GM19438 (cell line): ENCODE measurements at regions not wholly inside any gene's neighbourhood (a gene's known extent, or its start where the extent isn't known, plus 50 kb on each side); places are given as distances from the start of the nearest gene placed in this dataset.

Source experiments
- ATAC-seq: cut with Tn5 transposase; IDR thresholded peaks from one replicate; pipeline ENCODE4 v1.9.1; 2021; ENCODE audit warnings: low read depth; ENCODE audit not compliant: unreplicated experiment

DNA sequence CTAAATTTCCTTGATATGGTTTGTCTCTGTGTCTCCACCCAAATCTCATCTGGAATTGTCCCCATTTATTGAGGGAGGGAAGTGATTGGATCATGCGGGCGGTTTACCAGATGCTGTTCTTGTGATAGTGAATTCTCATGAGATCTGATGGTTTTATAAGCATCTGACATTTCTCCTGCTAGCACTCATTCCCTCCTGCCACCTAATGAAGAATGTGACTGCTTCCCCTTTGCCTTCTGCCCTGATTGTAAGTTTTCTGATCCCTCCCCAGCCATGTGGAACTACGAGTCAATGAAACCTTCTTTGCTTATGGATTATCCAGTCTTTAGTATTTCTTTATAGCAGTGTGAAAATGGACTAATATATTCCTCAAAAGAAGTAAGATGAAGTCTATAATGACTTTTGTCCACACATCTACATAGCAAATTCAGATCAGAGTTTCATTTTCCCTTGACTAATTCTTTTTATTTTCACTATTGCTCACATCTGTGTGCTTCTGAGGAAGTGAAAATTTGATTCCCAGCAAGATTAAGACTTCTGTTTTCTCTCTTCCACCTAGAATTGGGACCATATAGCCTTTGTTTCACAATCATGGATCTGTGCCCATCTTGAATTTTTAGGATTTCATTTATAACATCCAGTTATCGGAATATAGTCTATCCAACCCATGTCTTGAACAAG, 393.5 kb downstream of the DMAC1 start:
- ATAC-seq, result peak; percentile 82

DNA sequence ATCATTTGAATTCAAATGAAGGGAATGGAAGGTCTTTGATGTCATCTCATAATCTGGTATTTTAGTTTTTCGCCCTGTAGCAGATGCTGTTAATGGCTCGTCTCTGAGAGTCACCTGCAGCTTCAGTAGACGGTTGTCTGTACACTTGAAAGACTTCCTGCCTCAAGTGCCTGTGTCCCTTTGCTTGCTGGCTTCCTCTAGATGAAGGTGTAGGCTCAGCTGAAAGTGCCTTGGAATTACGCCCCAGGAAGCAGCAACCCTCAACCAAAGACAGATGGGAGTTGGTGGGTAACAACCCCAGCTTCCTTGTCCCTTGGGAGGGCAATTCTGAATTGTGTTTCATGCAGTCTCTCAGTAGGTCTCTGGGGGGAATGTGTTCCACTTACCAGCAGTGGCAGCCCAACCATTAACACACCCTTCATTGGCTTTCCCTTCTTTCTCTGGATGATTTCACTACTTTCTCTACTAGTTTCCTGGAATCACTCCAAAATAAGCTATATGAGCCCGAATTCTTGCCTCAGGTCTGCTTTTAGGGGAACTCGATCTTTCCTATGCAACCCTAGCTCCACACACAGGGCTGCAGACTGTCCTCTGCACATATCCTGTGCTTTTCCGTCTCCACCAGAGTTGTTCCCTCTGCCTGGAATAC, 395.6 kb downstream of the DMAC1 start:
- no peak for ATAC-seq

DNA sequence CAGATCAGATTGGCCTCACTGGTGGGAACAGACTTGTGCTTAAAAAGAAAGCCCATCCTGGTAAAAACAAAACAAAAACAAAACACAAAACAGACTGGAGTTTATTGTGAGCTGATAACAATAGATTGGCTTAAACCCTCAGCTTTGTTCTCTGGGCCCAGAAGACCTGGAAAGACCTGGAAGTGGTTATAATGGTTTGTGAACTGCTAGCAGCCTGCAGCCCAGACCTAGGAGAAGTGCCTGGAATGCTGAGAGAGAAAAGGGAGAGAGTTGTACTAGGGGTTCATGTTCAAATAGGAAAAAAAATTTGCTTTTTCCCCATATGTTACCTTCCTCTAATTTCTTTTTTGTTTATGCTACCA, 396.6 kb downstream of the DMAC1 start:
- no peak for ATAC-seq

DNA sequence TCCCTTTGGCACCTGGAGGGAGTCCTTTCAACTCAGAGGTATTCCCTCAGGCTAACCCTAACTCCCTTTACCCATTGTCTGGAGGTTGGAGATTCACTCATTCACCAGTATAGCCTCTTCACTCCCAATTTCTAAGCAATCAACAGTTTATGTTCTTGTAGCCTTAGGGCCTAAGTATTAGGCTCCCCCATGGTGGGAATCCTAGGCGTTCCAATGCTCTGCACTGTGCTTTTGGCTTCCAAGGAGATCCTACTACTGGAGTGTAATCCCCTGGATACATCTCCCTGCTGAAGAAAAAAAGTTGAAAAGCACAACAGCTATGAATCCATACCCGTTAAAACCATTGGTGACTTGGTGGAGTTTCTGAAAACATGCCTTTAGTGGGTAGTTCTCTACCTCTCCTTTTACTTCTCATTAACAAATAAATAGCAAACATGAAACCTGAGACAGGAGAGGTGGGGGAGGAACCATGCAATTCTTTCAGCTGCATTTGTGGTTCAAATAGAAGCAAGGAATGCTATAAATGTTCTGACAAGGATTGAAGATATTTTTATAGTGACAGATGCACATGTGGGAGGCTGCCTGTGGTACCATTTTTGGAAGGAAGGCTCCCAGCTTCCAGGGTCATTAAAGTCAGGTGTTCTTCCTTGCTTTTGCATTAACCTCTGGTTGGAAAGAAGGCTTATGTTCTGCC, 397.1 kb downstream of the DMAC1 start:
- ATAC-seq, result no peak

DNA sequence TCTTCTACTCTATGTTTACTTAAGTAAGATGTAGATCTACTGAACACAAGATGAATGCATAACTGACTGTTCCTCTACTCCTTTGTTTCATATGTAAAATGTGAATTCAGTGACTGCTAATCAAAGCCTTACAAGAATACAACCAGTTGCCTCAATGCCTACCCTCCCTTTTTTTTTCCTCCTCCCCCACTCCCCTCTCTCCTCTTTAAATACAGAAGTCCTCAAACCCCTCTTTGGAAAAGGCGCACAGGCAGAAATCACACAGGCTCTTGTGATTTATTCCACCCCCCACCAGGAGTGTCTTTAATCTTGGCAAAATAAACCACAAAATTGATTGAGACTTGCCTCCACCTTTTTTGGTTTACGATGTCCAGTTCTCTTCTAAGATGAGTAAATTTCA, 398.5 kb downstream of the DMAC1 start:
- no peak for ATAC-seq

DNA sequence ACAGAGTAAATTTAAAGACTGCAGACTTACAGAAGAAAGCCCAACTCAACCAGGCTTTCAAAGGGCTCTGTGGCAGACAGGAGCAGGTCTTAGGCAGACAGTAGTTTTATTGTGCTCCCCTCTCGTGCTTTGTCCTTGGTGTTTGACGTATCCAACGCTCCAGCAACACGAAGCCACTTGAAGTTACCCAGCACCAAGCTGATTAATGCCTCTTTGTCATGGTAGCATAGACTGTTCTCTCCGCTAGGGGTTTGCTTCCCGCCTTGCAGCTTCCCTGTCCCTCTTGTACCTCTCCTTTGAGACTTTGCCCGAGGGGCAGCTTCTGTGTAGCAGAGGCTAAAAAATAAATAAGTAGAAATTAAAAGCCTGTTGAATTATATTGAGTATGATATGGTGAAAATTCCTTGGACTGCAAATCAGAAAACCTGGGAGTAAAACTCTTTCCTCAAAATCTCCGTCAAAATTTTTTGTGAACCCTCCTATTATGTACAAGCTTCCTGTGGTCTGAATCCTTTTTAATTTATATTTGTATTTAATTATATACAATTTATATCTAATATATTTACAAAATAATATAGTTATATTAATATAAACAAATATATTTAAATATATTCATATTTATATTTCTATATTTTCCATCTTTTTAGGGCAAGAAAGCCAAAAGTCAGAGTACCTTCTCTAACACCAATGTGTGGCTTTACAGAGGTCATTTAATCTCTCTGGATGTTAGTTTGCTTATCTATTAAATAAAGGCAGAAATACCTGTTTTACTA, 405.4 kb downstream of the DMAC1 start:
- ATAC-seq, result no peak

DNA sequence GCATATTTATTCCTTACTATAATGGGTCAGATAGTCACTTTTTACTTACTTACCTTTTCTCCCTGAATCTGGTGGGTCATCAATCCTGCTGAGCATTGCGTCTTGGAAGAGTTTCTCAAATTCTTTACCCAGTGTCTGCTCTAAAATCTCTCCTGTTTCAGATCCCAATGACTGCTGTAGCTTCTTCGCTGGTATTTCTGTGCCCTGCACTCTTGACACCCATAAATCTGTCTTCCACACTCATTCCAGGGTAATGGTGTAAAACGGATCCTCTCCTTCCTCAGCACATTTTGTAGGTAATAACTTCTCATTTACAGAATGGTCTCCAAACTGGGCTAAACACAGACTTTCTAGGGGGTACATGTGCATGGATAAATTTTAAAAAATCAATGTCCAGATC, 407.4 kb downstream of the DMAC1 start:
- no peak for ATAC-seq

DNA sequence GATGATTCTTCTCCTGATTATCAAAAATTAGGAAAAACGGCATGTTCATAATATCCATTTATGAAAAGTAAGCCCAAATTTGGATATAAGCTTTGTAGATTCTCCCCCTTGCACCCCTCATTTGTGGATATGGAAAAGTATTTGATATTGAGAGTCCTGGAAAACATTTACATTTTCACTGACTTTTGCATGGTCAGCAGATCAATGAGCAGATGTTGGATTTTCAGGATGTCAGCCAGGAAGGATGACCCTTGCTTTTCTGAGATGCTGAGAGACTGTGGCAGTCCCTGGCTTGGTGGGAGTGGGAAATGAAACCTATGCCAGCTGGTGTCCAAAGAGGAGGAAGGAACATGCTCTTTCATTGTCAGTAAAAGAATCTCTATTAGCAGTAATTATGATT, 410.8 kb downstream of the DMAC1 start:
- no peak for ATAC-seq

DNA sequence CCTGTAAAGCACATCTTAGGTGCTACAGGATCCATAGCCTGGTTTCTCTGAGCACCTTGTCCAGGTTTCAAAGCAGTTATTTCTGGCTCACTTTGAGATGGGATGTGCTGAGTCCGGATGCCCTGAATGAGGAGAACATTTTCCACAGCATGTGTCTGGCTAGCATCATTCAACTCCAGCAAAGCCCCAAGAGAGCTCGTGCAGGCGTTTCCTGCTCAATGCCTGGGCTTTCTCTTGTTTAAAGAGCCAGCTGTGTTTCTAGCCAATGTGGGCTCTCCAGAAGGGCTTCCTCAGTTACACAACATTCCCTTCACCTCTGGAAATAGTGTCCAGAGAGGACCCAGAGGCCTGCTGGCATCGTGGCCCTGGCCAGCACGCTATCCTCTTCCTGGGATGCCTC, 411.7 kb downstream of the DMAC1 start:
- ATAC-seq, result no peak

DNA sequence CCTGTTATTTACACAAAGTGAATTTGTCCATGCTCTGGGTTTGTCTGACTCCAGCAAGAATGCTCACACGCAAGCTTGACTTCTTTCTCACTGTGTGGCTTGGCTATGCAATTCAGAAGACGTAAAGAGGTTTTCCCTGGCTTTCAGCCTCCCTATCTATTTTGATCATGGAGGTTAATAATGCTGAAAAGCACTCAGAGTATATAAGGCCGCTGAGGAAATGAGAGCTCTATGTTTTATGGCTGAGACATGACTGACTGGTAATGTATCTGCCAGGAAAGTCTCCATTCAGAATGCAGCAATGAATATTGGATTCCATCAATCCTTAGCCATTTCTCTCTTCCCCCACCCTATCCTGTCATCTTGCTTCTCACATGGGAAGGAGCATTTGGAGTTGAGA, 417.3 kb downstream of the DMAC1 start:
- ATAC-seq, result no peak

DNA sequence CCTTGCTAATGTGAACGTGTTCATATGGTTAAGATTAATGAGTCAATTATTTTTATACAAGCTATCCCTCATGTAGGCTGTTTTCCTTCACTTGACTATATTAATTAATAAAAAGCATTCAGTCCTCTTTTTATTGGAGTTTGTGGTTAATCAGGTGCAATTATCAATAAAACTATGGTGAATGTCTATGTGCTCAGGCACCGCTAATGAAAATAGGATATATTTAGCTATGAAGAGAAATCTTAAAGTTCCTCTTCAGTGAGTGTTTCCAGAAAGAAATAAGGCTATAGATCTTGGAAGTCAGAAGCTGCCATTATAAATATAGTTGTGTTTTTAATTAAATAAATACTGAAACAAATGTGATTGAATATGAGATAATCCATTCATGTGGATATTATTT, 422.1 kb downstream of the DMAC1 start:
- ATAC-seq, result no peak

DNA sequence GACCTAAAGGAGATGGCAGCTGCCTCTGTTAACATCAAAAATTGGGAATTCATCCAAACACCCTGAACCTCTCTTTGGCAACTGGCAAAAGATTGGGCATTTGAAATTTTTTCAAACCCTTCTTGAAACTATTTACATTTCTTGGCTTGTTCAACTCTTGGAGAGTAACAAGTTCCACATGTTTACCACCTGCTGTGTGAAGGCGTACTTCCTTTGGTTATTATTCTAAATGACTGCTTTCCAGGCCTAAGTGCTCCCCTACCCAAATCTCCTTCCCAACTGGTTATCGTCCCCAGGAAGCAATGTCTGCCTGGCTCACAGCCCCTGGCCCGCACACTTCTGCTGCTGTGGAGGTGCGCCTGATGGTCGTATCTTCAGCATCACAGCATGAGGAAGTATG, 422.7 kb downstream of the DMAC1 start:
- ATAC-seq, result no peak

DNA sequence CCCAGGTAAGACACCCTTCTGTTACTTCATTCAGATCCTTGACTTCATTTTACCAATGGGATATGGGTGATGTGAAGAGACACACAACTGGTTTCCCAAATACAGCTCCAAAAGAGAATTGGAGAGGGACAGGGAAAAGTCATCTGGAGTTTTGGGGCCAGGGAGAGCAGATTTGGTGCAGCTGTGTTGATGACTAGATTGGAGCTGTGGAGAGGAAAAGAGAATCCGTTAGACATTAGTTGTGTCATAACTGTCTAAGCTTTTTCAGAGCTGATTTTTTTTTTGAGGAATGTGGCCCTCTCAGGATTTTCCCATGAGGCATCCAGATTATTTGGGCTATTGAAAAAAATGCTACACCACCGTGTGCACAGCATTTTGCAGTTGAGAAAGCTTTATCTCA, 423.4 kb downstream of the DMAC1 start:
- no peak for ATAC-seq

DNA sequence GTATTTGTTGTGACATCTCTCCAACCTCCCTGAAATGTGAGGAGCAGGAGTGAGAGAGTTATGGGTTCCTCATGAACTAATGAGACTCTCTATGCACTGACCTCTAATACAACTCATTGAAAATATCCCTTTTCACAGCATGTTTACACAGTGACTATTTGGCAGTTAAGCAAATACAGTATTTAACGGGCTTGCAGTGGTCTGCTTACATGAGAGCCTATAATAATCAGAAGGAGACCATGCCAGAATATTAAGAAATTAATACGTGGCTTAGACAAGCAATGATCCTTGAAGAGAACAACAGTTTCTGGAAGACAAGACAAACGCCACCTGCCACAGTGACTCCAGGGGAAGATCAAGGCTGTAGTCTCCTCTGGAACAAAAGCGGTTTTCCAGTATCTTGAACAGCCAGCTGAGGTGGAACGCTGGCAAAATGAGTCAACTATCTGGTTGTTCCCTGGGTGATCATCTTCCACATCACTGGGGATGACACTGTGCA, 424.5 kb downstream of the DMAC1 start:
- ATAC-seq, result no peak

DNA sequence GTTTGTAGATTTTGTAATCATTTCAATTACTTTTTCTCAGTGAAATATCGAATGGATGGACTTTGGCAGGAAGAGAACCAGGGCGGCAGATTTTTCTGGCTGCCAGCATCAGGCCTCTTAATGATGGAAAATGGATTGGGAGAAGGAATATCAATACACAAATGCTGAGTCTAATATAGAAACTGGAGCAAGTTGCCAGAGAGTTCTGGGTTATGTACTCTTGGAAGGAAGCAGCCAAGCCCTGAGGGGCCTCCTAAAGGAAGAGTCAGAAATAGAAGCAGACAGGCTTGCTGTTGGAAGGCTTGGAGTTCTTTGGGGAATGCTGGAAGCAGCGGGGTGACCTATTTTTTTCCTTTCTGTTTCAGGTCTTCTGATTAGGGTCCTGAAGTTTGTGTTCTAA, 428.6 kb downstream of the DMAC1 start:
- ATAC-seq, result no peak

DNA sequence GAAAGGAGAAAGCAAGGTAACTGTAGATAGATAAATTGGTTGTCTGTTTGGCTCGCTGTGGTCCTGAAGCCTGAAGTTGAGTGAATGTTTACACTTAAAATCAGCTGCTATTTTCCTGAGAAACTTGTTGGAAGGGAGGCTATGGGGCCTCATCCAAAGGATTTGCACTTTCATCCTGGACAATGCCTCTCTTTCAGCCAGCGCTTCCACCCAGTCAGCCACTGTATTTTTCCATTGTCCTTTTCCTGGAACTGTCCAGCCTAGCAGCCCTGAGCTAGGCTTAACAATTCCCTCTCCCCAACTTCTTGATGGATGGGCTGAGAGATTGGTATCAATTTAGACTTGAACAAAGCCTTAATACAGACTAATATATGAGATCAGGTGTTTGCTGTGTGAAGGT, 429.2 kb downstream of the DMAC1 start:
- ATAC-seq, result no peak

DNA sequence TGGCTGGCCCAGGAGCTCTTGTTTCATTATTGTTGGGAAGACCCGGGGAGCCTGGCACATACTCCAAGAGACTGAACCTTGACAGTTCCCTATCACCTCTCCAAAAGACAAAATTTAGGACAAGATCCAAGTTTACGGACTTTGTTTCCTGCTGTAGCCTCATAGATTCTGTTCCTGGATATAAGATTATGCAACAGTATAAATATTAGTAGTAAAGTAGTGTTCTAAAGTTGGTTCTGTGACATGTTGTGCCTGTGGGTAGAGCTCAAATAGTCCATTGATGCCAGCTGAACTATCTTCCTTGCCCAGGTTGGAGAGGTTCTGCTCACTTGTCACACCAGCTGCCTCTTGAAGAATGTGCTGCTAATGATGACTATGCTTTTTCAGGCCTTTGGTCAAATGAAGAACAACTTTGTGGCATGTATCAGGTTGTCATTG, 430.2 kb downstream of the DMAC1 start:
- no peak for ATAC-seq

DNA sequence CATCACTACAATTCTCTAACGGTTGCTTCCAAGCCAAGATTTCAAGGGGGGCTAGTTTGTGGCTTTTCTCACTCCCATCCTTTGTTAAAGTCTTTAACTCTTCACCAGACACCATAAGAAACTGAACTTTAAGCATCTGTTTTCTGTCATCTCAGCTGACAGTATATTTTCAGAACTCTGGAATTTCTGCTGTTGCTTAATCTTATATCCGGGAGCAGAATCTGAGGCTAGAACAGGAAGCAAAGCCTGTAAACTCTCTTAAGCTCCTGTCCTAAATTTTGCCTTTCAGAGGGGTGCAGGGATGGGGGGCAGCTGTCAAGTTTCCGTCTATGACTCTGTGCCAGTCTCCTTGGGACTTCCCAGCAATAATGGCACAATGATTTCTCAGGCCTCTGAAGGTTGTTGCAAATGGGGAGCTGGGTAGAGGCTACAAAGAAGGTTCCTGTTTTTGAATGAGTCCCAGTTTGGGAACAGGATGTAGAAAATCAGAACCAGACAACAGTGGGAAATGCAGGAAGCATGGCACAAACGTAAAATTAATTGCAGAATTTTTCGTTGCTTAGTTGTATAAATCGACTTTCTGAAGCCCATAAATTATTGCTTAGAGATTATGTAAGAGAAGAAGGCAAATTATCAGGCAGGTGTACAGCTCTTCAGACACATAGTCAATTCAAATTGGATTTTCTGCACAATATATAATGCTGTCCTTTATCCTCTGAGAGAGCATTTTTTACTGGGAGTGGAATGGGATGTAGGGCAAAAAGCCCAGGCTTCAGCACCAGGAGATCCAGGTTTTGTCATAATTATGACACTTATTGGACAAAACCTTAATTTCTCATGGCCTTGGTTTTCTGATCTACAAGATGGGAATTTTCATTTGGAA, 430.9 kb downstream of the DMAC1 start:
- ATAC-seq, result no peak

DNA sequence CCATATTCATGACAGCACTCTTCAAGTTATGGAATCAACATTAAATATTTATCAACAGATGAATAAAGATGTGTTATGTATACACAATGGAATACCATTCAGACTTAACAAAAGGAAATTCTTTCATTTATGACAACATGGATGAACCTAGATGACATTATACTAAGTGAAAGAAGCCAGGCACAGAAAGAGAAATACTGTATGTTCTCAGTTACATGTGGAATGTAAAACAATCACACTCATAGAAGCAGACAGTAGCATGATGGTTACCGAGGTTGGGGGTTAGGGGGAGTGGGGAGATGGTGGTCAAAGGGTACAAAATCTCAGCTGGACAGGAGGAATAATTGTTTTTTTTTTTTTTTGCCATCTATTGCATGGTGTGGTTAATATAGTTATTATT, 431.9 kb downstream of the DMAC1 start:
- ATAC-seq, result no peak

DNA sequence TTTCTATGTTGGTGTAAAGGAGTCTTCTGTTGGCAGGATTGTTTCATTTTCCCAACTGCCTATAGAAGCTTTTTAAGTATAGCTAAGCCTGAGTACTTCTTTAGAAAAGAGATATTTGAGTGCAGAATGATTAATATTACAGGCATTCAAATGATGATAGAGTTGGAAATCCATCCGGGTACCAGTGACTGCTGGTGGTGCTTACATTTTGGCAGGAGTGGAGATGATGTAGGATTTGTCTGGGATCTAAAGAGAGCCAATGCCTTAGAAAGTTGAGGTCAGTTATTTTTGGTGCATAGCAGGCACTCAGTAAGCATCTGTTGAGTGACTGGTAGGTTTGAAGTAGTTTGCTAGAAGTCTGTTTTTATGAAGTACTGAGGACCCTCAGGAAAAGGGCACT, 433.5 kb downstream of the DMAC1 start:
- no peak for ATAC-seq
